Kidney epithelial cell (primary cell): ENCODE measurements at regions not wholly inside any gene's neighbourhood (a gene's known extent, or its start where the extent isn't known, plus 50 kb on each side); places are given as distances from the start of the nearest gene placed in this dataset.

Source experiments
- DNase-seq: peaks from one replicate; pipeline ENCODE4 v3.0.0-alpha.2; 2010; ENCODE audit warnings: low read depth
- H3K27me3 ChIP-seq: 2 replicates; pipeline ENCODE4 v1.6.0; 2011; ENCODE audit warnings: low read length; ENCODE audit not compliant: control insufficient read depth, insufficient read depth
- H3K36me3 ChIP-seq: 2 replicates; pipeline ENCODE4 v1.5.1; 2011; ENCODE audit warnings: low read length; ENCODE audit not compliant: control insufficient read depth, insufficient read depth
- H3K4me3 ChIP-seq: 2 replicates; pipeline ENCODE4 v1.5.1; 2011; ENCODE audit warnings: low read depth, mild to moderate bottlenecking, control low read depth, low read length
- CTCF ChIP-seq: IDR thresholded peaks from 2 replicates; pipeline ENCODE4 v1.5.1; 2011; ENCODE audit warnings: mild to moderate bottlenecking, moderate library complexity, low read length, control low read depth, inconsistent platforms; ENCODE audit not compliant: insufficient read depth, poor library complexity, severe bottlenecking

- H3K27me3 ChIP-seq, result no peaks in the 10 kb centered on the region
- DNase-seq, result peak; percentile 42
Observed at GRCh38 chr21:30104241-30104640, 62.4 kb downstream of the CLDN17 start.

GRCh38 chr21:30102871-30103270, 63.7 kb downstream of the CLDN17 start:
- DNase-seq, result no peak
- TF ChIP-seq CTCF, result no peak
- Histone ChIP-seq H3K36me3 (no peaks in the 10 kb centered on the region), H3K27me3 (no peaks in the 10 kb centered on the region), H3K4me3 (no peak overlapping the region)

More at GRCh38 chr21:30104241-30104640, 62.4 kb downstream of the CLDN17 start:
- no peak for TF ChIP-seq CTCF
- no peak overlapping the region for H3K4me3 ChIP-seq
- H3K36me3 ChIP-seq, result no peaks in the 10 kb centered on the region

GRCh38 chr21:30101967-30102366, 64.6 kb downstream of the CLDN17 start:
- Histone ChIP-seq H3K27me3 (no peaks in the 10 kb centered on the region), H3K4me3 (no peak overlapping the region), H3K36me3 (no peaks in the 10 kb centered on the region)
- TF ChIP-seq CTCF, result no peak
- DNase-seq, result no peak

GRCh38 chr21:30097791-30098190, 68.8 kb downstream of the CLDN17 start:
- no peak for TF ChIP-seq CTCF
- Histone ChIP-seq H3K27me3 (no peaks in the 10 kb centered on the region), H3K4me3 (no peak overlapping the region), H3K36me3 (no peaks in the 10 kb centered on the region)
- no peak for DNase-seq

- no peak overlapping the region for H3K4me3 ChIP-seq
- no peaks in the 10 kb centered on the region for H3K36me3 ChIP-seq
- no peak for TF ChIP-seq CTCF
- no peaks in the 10 kb centered on the region for H3K27me3 ChIP-seq
- no peak for DNase-seq
Observed at GRCh38 chr21:30083225-30083945, 83.2 kb downstream of the CLDN17 start.

- H3K36me3 ChIP-seq, result no peaks in the 10 kb centered on the region
- DNase-seq, result no peak
- no peak overlapping the region for H3K4me3 ChIP-seq
- no peak for TF ChIP-seq CTCF
- H3K27me3 ChIP-seq, result no peaks in the 10 kb centered on the region
Observed at GRCh38 chr21:30081506-30081905, 85.1 kb downstream of the CLDN17 start.
